A549 (cell line): ENCODE measurements at regions not wholly inside any gene's neighbourhood (a gene's known extent, or its start where the extent isn't known, plus 50 kb on each side); places are given as distances from the start of the nearest gene placed in this dataset.

Experiments
- BHLHE40 ChIP-seq: IDR thresholded peaks from 2 replicates; pipeline ENCODE4 v1.6.1; 2012; ENCODE audit warnings: low read depth, low read length, inconsistent platforms
- CTCF ChIP-seq: fragments of >200 bp; sonication (Bioruptor Twin); formaldehyde crosslinking; IDR thresholded peaks from 3 replicates; pipeline ENCODE4 v1.5.1; 2016
- ESRRA ChIP-seq: fragments of 150-350 bp; IDR thresholded peaks from 2 replicates; pipeline ENCODE4 v1.6.1; 2014; ENCODE audit warnings: mild to moderate bottlenecking, low read length, borderline replicate concordance
- KDM5A ChIP-seq: fragments of 200-600 bp; sonication (generic); IDR thresholded peaks from 2 replicates; pipeline ENCODE4 v1.6.1; 2016; ENCODE audit warnings: antibody characterized with exemption, mild to moderate bottlenecking
- POLR2AphosphoS2 ChIP-seq: conservative IDR thresholded peaks from 2 replicates; pipeline ENCODE4 v1.6.1; 2012; ENCODE audit warnings: low read length, improper control_type of control experiment, inconsistent platforms
- USF2 ChIP-seq: fragments of 450-650 bp; IDR thresholded peaks from 2 replicates; pipeline ENCODE4 v1.6.1; 2014; ENCODE audit warnings: antibody characterized with exemption
- ZC3H11A ChIP-seq: fragments of 450-650 bp; IDR thresholded peaks from 2 replicates; pipeline ENCODE4 v1.6.1; 2014; ENCODE audit warnings: antibody characterized with exemption, mild to moderate bottlenecking

DNA sequence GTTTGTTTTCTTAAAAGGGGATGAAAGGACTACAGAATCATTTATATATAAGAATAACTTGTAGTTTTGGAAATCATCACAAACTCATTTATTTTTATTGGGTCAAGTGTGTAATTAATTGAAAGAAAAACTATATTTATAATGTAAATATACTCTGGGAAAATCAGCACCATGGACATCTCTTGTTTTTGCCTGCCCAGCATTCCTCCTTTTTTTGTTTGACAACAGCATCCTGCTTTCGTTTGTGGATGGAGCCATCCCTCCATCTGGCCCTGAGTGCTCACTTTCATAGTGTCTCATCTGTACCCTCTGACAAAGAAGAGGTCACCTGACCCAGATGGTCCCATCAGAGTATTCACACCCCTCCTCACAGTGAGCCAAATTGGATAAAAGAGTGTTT is 308.2 kb upstream of the HTR1E start:
- TF ChIP-seq ZC3H11A (no peak), CTCF (no peak), USF2 (no peak), ESRRA (no peak), POLR2AphosphoS2 (no peak), KDM5A (no peak), BHLHE40 (no peak)
